WERI-Rb-1 (cell line): ENCODE measurements at regions not wholly inside any gene's neighbourhood (a gene's known extent, or its start where the extent isn't known, plus 50 kb on each side); places are given as distances from the start of the nearest gene placed in this dataset.

Experiments used
- DNase-seq: peaks from one replicate; pipeline ENCODE4 v3.0.0-alpha.2; 2020
- H3K27ac ChIP-seq: fragments of 250-450 bp; sonication (Bioruptor Pico); 2 replicates; pipeline ENCODE4 v1.5.1; 2020; ENCODE audit warnings: mild to moderate bottlenecking, moderate library complexity
- H3K27me3 ChIP-seq: fragments of 250-450 bp; sonication (Bioruptor Pico); 2 replicates; pipeline ENCODE4 v1.5.1; 2021; ENCODE audit warnings: mild to moderate bottlenecking, low read depth, moderate library complexity; ENCODE audit not compliant: insufficient read depth, severe bottlenecking
- H3K36me3 ChIP-seq: fragments of 250-450 bp; sonication (Bioruptor Pico); 2 replicates; pipeline ENCODE4 v1.5.1; 2020; ENCODE audit warnings: mild to moderate bottlenecking, moderate library complexity
- H3K4me3 ChIP-seq: 2 replicates; pipeline ENCODE4 v1.5.1; 2011; ENCODE audit warnings: low read depth, mild to moderate bottlenecking, control low read depth, low read length
- H3K9me3 ChIP-seq: fragments of 250-450 bp; sonication (Bioruptor Pico); 2 replicates; pipeline ENCODE4 v1.5.1; 2021; ENCODE audit warnings: mild to moderate bottlenecking, moderate library complexity; ENCODE audit not compliant: severe bottlenecking
- TF ChIP-seq, protein P1 (sequence below): IDR thresholded peaks from 2 replicates; pipeline ENCODE4 v1.5.1; 2011; ENCODE audit warnings: low read depth, mild to moderate bottlenecking, control low read depth, inconsistent platforms, low read length

DNA sequence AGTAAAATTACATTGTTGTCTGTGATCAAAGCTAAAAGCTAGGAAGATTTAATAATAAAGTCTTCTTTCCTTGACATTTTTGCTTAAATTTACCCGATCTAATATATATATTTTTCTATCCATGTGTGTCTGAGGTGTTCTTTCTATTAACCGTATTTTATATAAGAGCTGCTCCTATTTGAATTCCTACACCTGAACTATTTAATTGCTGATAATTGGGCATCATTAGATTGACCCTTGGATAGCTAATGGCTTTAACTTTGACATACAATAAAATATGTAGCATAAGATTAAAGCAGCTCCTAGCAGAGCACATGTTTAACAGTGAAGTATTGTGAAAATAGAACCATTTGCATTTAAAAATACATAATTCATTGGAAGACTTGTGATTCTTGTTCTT lies 792.7 kb downstream of the MAT2B start:
- H3K9me3 ChIP-seq, result no peaks in the 10 kb centered on the region
- H3K4me3 ChIP-seq, result no peak overlapping the region
- TF ChIP-seq, protein P1, sequence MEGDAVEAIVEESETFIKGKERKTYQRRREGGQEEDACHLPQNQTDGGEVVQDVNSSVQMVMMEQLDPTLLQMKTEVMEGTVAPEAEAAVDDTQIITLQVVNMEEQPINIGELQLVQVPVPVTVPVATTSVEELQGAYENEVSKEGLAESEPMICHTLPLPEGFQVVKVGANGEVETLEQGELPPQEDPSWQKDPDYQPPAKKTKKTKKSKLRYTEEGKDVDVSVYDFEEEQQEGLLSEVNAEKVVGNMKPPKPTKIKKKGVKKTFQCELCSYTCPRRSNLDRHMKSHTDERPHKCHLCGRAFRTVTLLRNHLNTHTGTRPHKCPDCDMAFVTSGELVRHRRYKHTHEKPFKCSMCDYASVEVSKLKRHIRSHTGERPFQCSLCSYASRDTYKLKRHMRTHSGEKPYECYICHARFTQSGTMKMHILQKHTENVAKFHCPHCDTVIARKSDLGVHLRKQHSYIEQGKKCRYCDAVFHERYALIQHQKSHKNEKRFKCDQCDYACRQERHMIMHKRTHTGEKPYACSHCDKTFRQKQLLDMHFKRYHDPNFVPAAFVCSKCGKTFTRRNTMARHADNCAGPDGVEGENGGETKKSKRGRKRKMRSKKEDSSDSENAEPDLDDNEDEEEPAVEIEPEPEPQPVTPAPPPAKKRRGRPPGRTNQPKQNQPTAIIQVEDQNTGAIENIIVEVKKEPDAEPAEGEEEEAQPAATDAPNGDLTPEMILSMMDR, result no peak

GRCh38 chr5:164300295-164300694 lies 794.9 kb downstream of the MAT2B start:
- TF ChIP-seq, protein P1, result no peak
- Histone ChIP-seq H3K4me3 (no peak overlapping the region), H3K27ac (no peak overlapping the region), H3K9me3 (no peaks in the 10 kb centered on the region), H3K36me3 (no peaks in the 10 kb centered on the region), H3K27me3 (no peaks in the 10 kb centered on the region)
- no peak for DNase-seq

More for the DNA sequence above, 792.7 kb downstream of the MAT2B start:
- DNase-seq, result no peak
- Histone ChIP-seq H3K36me3 (no peaks in the 10 kb centered on the region), H3K27me3 (no peaks in the 10 kb centered on the region), H3K27ac (no peak overlapping the region)

DNA sequence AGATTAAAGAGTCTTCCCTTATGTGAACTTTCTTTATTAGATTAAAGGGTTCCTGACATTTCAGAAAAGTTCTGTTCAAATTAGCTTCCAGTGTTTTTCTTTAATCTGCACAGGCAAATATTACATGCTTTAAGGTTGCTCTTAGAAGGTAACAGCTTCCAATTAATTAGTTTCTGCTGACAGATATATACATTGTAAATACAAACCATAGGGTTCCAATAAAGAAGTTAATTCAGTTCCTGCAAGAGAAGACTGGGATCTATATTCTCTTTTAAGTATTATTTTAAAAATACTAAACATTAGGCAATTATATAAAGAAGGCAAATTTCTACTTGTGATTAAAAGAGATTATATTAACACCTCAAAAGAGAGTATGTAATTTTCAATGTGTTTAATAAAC lies 795.7 kb downstream of the MAT2B start:
- Histone ChIP-seq H3K36me3 (no peaks in the 10 kb centered on the region), H3K9me3 (no peaks in the 10 kb centered on the region), H3K4me3 (no peak overlapping the region), H3K27me3 (no peaks in the 10 kb centered on the region), H3K27ac (no peak overlapping the region)
- DNase-seq, result no peak
- TF ChIP-seq, protein P1, result no peak

DNA sequence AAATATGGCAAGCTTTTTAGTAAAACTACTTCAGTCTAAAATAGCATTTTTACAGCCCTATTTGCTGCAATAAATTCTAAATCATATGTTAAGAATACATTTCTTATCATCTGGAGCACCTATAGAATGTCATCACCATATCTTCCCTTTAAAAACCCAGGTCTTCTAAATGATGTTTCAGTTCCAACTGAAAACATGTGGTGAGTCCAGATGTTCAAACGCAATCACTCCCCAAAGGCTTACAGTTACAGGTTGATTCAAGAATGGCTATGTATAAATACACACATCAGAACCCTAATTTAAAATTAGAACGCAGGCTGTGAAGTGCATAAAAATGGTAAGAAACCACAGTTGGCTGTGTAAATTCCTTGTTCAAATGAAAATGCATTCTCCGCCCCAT lies 796.3 kb downstream of the MAT2B start:
- Histone ChIP-seq H3K36me3 (no peaks in the 10 kb centered on the region), H3K27ac (no peak overlapping the region), H3K9me3 (no peaks in the 10 kb centered on the region), H3K27me3 (no peaks in the 10 kb centered on the region), H3K4me3 (no peak overlapping the region)
- TF ChIP-seq, protein P1, result no peak
- no peak for DNase-seq

DNA sequence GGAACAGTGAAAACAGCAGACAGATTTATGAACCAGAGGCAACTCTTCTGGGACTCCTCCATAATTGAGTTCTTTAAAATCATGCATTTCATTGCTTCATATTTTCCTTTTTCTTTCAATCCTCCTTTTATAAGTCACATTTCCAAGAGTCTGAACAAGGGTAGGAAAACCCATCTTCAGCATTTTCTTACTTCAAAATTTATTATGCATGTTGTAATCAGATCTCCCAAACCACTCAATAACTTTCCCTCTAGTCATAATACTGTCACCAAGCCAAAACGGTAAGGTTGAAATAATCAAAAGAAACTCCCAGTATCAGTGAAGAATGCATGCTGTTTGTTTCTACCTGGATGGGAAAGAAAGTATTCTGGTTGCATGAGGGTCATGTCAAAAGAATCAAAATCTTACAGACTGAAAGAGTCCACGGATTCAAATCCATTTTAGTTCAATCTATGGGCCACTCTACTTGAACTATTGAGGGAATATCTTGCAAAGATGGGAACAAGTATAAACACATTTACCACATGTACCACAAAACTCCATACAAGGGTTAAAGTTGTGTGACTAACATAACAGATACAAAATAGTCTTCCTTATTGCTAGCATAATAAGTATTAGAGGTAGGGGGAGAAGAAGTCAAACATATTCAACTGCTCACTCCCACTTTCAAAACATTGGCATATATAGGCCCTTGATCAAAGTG lies 797.3 kb downstream of the MAT2B start:
- Histone ChIP-seq H3K4me3 (no peak overlapping the region), H3K9me3 (no peaks in the 10 kb centered on the region), H3K27me3 (no peaks in the 10 kb centered on the region), H3K36me3 (no peaks in the 10 kb centered on the region), H3K27ac (no peak overlapping the region)
- DNase-seq, result no peak
- TF ChIP-seq, protein P1, result no peak
